Tibial nerve (tissue), 4 donors: ENCODE measurements at regions not wholly inside any gene's neighbourhood (a gene's known extent, or its start where the extent isn't known, plus 50 kb on each side); places are given as distances from the start of the nearest gene placed in this dataset.

Experiments used
- EP300 ChIP-seq, 2 donors: sonication (generic); formaldehyde crosslinking; IDR thresholded peaks; one replicate each; pipeline ENCODE4 v1.6.1; 2017; ENCODE audit warnings: antibody characterized with exemption in 2 of 2, mild to moderate bottlenecking in 1 of 2
- POLR2A ChIP-seq, 2 donors: fragments of 450-650 bp; IDR thresholded peaks; one replicate each; pipeline ENCODE4 v1.6.1; 2017; ENCODE audit warnings: antibody characterized with exemption in 2 of 2, mild to moderate bottlenecking in 2 of 2, moderate library complexity in 2 of 2
- TF ChIP-seq, protein P1 (sequence below), 5 experiments: fragments of 200-600 bp in 3 of 5; fragments of 450-650 bp in 2 of 5; sonication (generic) in 3 of 5; IDR thresholded peaks; one replicate each; pipeline ENCODE4 v1.5.1; 2016 to 2019; ENCODE audit warnings: antibody characterized with exemption in 5 of 5, mild to moderate bottlenecking in 3 of 5, moderate library complexity in 2 of 5

DNA sequence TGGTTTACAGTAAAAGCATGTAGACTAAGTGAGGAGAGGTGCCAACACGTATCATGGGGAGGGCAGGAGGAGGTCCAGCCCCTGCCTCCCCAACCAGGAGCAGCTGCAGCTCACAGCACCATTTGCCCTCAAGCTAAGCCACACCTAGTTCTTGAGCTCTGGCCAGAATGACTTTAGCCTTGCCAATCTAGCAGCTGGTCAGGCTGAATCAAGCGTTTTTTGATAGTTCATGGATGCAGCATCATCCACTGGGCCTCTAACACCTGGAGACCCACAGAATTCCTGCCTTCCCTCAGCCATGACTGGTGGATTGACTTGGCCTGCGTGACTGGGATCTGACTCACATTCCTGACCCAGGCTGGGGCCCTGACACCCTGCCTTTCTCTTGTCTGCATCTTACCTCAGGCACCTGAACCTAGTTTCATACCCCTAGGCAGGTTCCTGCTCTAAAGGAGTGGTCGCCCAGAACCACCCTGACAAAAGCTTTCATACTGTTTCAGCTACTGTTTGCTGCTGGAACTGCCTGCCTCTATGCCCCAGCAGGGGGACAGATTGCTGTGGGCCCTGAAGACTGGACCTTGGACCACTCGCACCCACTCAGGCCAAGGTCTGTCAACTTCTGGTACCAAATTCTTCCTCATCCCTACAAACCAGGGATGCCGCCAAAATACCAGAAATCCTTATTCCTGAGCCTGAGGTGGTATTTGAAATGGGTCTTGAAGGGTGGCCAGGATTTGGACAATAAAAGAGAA is 122.3 kb downstream of the QRSL1 start:
- TF ChIP-seq EP300 (IDR thresholded peaks at IDR 0.05) (no peak), POLR2A (IDR thresholded peaks at IDR 0.05) (no peak)
- TF ChIP-seq, protein P1, sequence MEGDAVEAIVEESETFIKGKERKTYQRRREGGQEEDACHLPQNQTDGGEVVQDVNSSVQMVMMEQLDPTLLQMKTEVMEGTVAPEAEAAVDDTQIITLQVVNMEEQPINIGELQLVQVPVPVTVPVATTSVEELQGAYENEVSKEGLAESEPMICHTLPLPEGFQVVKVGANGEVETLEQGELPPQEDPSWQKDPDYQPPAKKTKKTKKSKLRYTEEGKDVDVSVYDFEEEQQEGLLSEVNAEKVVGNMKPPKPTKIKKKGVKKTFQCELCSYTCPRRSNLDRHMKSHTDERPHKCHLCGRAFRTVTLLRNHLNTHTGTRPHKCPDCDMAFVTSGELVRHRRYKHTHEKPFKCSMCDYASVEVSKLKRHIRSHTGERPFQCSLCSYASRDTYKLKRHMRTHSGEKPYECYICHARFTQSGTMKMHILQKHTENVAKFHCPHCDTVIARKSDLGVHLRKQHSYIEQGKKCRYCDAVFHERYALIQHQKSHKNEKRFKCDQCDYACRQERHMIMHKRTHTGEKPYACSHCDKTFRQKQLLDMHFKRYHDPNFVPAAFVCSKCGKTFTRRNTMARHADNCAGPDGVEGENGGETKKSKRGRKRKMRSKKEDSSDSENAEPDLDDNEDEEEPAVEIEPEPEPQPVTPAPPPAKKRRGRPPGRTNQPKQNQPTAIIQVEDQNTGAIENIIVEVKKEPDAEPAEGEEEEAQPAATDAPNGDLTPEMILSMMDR (IDR thresholded peaks at IDR 0.05), result no peak
